MCF 10A (cell line): ENCODE measurements at regions not wholly inside any gene's neighbourhood (a gene's known extent, or its start where the extent isn't known, plus 50 kb on each side); places are given as distances from the start of the nearest gene placed in this dataset.

Experiments used
- BruUV-seq: library from RNA; stranded (reverse); fragments of 400-500 nt; replicated peaks from 2 replicates; lab custom pipeline; 2021; lab: Mats Ljungman, UMichigan
- CTCF ChIA-PET: fragments of 300-600 bp; sonication (Branson Sonifier 250); formaldehyde crosslinking; extraction: SDS; loops from one replicate; lab custom pipeline; 2021; ENCODE audit warnings: antibody characterized with exemption, inconsistent platforms; lab: Yijun Ruan, JAX
- POLR2A ChIA-PET: fragments of 300-600, 350-650 bp; sonication (Branson Sonifier 250); formaldehyde crosslinking; extraction: SDS; loops from one replicate; lab custom pipeline; 2020; ENCODE audit warnings: antibody characterized with exemption, inconsistent platforms; lab: Yijun Ruan, JAX
- DNase-seq: peaks from one replicate; pipeline ENCODE4 v3.0.0-alpha.2; 2018; ENCODE audit not compliant: unreplicated experiment
- H3K27ac Mint-ChIP-seq: one replicate; pipeline ENCODE4 v1.8.0; 2022; ENCODE audit warnings: mild to moderate bottlenecking, low read depth, mixed read lengths; ENCODE audit not compliant: unreplicated experiment
- H3K27me3 Mint-ChIP-seq: one replicate; pipeline ENCODE4 v1.8.0; 2022; ENCODE audit warnings: mixed read lengths; ENCODE audit not compliant: insufficient read depth, unreplicated experiment
- H3K36me3 Mint-ChIP-seq: one replicate; pipeline ENCODE4 v1.8.0; 2022; ENCODE audit warnings: mild to moderate bottlenecking, moderate library complexity, mixed read lengths; ENCODE audit not compliant: insufficient read depth, unreplicated experiment
- H3K4me1 Mint-ChIP-seq: one replicate; pipeline ENCODE4 v1.8.0; 2022; ENCODE audit warnings: mixed read lengths; ENCODE audit not compliant: insufficient read depth, unreplicated experiment
- H3K4me3 Mint-ChIP-seq: one replicate; pipeline ENCODE4 v1.8.0; 2022; ENCODE audit warnings: mild to moderate bottlenecking, moderate library complexity, mixed read lengths; ENCODE audit not compliant: unreplicated experiment
- H3K9me3 Mint-ChIP-seq: one replicate; pipeline ENCODE4 v1.8.0; 2022; ENCODE audit warnings: mixed read lengths; ENCODE audit not compliant: unreplicated experiment
- CTCF ChIP-seq: fragments of 200-600 bp; IDR thresholded peaks from one replicate; pipeline ENCODE4 v1.8.0; 2022; ENCODE audit warnings: antibody characterized with exemption, mild to moderate bottlenecking; ENCODE audit not compliant: unreplicated experiment
- intact Hi-C: fragments of 100-400 bp; cut with micrococcal nuclease; formaldehyde crosslinking; loops from 2 replicates; pipeline ENCODE4 v1.14.1; 2022

- no peak for DNase-seq
- Mint-ChIP-seq H3K27me3 (no peaks in the 10 kb centered on the region), H3K9me3 (peaks cover 15% of the 10 kb centered on the region), H3K4me1 (no peaks in the 10 kb centered on the region), H3K27ac (no peak overlapping the region), H3K4me3 (no peak overlapping the region), H3K36me3 (no peaks in the 10 kb centered on the region)
- CTCF ChIA-PET = interaction anchor here (0.8 kb wide), 1 partner anchor 26 kb away, joined by 3 read pairs; no protein-coding TSS in a partner anchor
- no peak for TF ChIP-seq CTCF
- no TSS peak for BruUV-seq
- intact Hi-C loops = no loop called here
- POLR2A ChIA-PET = interaction anchor here (0.6 kb wide), 1 partner anchor 21 kb away, joined by 3 read pairs; no protein-coding TSS in a partner anchor
Measured at GRCh38 chr2:223486751-223487150, 115.4 kb downstream of the SCG2 start.

GRCh38 chr2:223487214-223487846 is 114.8 kb downstream of the SCG2 start:
- no TSS peak for BruUV-seq
- ChIA-PET POLR2A (interaction anchor here (0.6 to 1.1 kb wide), 2 partner anchors 11 to 22 kb away, joined by 3 read pairs; no protein-coding TSS in a partner anchor), CTCF (no interaction called here)
- Mint-ChIP-seq H3K9me3 (peaks cover 21% of the 10 kb centered on the region), H3K27ac (no peak overlapping the region), H3K27me3 (no peaks in the 10 kb centered on the region), H3K36me3 (no peaks in the 10 kb centered on the region), H3K4me3 (no peak overlapping the region), H3K4me1 (no peaks in the 10 kb centered on the region)
- DNase-seq = no peak
- intact Hi-C loops = no loop called here
- no peak for TF ChIP-seq CTCF

- TF ChIP-seq CTCF = no peak
- BruUV-seq = no TSS peak
- H3K36me3 Mint-ChIP-seq = no peaks in the 10 kb centered on the region
- no peak overlapping the region for H3K4me3 Mint-ChIP-seq
- CTCF ChIA-PET = interaction anchor here (1.0 kb wide), 1 partner anchor 187 kb away, joined by 3 read pairs; no protein-coding TSS in a partner anchor
- no peaks in the 10 kb centered on the region for H3K4me1 Mint-ChIP-seq
- intact Hi-C loops = no loop called here
- no peaks in the 10 kb centered on the region for H3K27me3 Mint-ChIP-seq
- H3K9me3 Mint-ChIP-seq = peaks cover 21% of the 10 kb centered on the region
- DNase-seq = no peak
- no peak overlapping the region for H3K27ac Mint-ChIP-seq
- POLR2A ChIA-PET = interaction anchor here (1.1 kb wide), 1 partner anchor 97 kb away, joined by 3 read pairs; no protein-coding TSS in a partner anchor
Measured at GRCh38 chr2:223488814-223489213, 113.3 kb downstream of the SCG2 start.

- no peak overlapping the region for H3K27ac Mint-ChIP-seq
- no peak for DNase-seq
- CTCF ChIA-PET = no interaction called here
- H3K4me1 Mint-ChIP-seq = no peaks in the 10 kb centered on the region
- intact Hi-C loops = no loop called here
- POLR2A ChIA-PET = no interaction called here
- no TSS peak for BruUV-seq
- no peaks in the 10 kb centered on the region for H3K36me3 Mint-ChIP-seq
- no peak overlapping the region for H3K4me3 Mint-ChIP-seq
- TF ChIP-seq CTCF = no peak
- H3K27me3 Mint-ChIP-seq = no peaks in the 10 kb centered on the region
- peaks cover 21% of the 10 kb centered on the region for H3K9me3 Mint-ChIP-seq
Measured at GRCh38 chr2:223494496-223494895, 107.7 kb downstream of the SCG2 start.
